Stomach smooth muscle (tissue), 2 donors: ENCODE measurements at regions not wholly inside any gene's neighbourhood (a gene's known extent, or its start where the extent isn't known, plus 50 kb on each side); places are given as distances from the start of the nearest gene placed in this dataset.

Experiments used
- H3K27ac ChIP-seq: one replicate; pipeline ENCODE4 v1.7.0; 2013; ENCODE audit warnings: mild to moderate bottlenecking, low read length, inconsistent platforms
- H3K27me3 ChIP-seq, 2 donors: one replicate each; pipeline ENCODE4 v1.7.0; 2013; ENCODE audit warnings: low read length in 2 of 2; ENCODE audit not compliant: insufficient read depth in 2 of 2, control insufficient read depth in 1 of 2
- H3K36me3 ChIP-seq, 2 donors: one replicate each; pipeline ENCODE4 v1.7.0; 2013; ENCODE audit warnings: low read length in 2 of 2; ENCODE audit not compliant: control insufficient read depth in 2 of 2, insufficient read depth in 2 of 2
- H3K4me1 ChIP-seq: one replicate; pipeline ENCODE4 v1.7.0; 2013; ENCODE audit warnings: low read length; ENCODE audit not compliant: control insufficient read depth, insufficient read depth
- H3K4me3 ChIP-seq, 2 donors: one replicate each; pipeline ENCODE4 v1.7.0; 2013; ENCODE audit warnings: low read length in 2 of 2
- H3K9ac ChIP-seq, 2 donors: one replicate each; pipeline ENCODE4 v1.7.0; 2013; ENCODE audit warnings: low read length in 2 of 2, mild to moderate bottlenecking in 1 of 2
- H3K9me3 ChIP-seq, 2 donors: one replicate each; pipeline ENCODE4 v1.7.0; 2013; ENCODE audit warnings: low read length in 2 of 2; ENCODE audit not compliant: control insufficient read depth in 2 of 2
- donor health status: healthy.
- donor health status: Pancreatic carcinoma.

- Histone ChIP-seq H3K27me3 (peaks cover 0 to 5% of the 10 kb centered on the region in 2 donors), H3K9ac (no peak overlapping the region), H3K36me3 (no peaks in the 10 kb centered on the region), H3K27ac (no peak overlapping the region), H3K9me3 (no peaks in the 10 kb centered on the region), H3K4me3 (no peak overlapping the region), H3K4me1 (no peaks in the 10 kb centered on the region)
These were observed 110.7 kb upstream of the UQCRFS1 start for GRCh38 chr19:29323440-29324290.

DNA sequence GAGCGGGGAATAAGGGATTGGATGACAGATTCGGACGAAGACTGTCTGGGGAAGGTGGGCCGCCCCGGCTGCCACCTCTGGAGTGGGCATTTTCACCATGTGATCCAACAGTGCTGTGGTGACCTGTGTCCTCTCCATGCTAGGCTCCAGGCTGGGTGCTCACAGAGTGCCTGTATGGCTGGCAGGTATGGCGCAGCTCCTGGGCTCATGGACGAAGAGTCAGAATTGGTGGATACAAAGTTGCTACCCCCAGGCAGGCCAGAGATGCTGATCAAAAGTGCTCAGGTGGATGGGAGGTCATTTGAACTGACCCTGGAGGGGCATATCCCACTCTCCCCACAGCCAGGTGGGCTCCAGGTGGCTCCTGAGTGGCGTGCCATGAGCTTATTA lies 111.3 kb upstream of the UQCRFS1 start:
- H3K9ac ChIP-seq, result no peak overlapping the region
- no peaks in the 10 kb centered on the region for H3K4me1 ChIP-seq
- no peaks in the 10 kb centered on the region for H3K9me3 ChIP-seq

GRCh38 chr19:29324717-29325116 lies 111.8 kb upstream of the UQCRFS1 start:
- peaks cover 0 to 5% of the 10 kb centered on the region in 2 donors for H3K27me3 ChIP-seq
- H3K4me3 ChIP-seq, result no peak overlapping the region
- H3K36me3 ChIP-seq, result no peaks in the 10 kb centered on the region
- no peak overlapping the region for H3K9ac ChIP-seq
- H3K4me1 ChIP-seq, result no peaks in the 10 kb centered on the region
- no peaks in the 10 kb centered on the region for H3K9me3 ChIP-seq
- no peak overlapping the region for H3K27ac ChIP-seq

More for the DNA sequence above, 111.3 kb upstream of the UQCRFS1 start:
- Histone ChIP-seq H3K36me3 (no peaks in the 10 kb centered on the region), H3K4me3 (no peak overlapping the region), H3K27ac (no peak overlapping the region), H3K27me3 (peaks cover 0 to 5% of the 10 kb centered on the region in 2 donors)

- Histone ChIP-seq H3K27me3 (peaks cover 0 to 6% of the 10 kb centered on the region in 2 donors), H3K9ac (no peak overlapping the region), H3K4me3 (no peak overlapping the region), H3K4me1 (no peaks in the 10 kb centered on the region), H3K9me3 (no peaks in the 10 kb centered on the region), H3K27ac (no peak overlapping the region), H3K36me3 (no peaks in the 10 kb centered on the region)
These were observed 112.5 kb upstream of the UQCRFS1 start for GRCh38 chr19:29325241-29325975.

- Histone ChIP-seq H3K4me1 (no peaks in the 10 kb centered on the region), H3K27me3 (peaks cover 0 to 5% of the 10 kb centered on the region in 2 donors), H3K9me3 (no peaks in the 10 kb centered on the region), H3K4me3 (no peak overlapping the region), H3K27ac (no peak overlapping the region), H3K36me3 (no peaks in the 10 kb centered on the region), H3K9ac (no peak overlapping the region)
These were observed 113.4 kb upstream of the UQCRFS1 start for GRCh38 chr19:29326351-29326750.

DNA sequence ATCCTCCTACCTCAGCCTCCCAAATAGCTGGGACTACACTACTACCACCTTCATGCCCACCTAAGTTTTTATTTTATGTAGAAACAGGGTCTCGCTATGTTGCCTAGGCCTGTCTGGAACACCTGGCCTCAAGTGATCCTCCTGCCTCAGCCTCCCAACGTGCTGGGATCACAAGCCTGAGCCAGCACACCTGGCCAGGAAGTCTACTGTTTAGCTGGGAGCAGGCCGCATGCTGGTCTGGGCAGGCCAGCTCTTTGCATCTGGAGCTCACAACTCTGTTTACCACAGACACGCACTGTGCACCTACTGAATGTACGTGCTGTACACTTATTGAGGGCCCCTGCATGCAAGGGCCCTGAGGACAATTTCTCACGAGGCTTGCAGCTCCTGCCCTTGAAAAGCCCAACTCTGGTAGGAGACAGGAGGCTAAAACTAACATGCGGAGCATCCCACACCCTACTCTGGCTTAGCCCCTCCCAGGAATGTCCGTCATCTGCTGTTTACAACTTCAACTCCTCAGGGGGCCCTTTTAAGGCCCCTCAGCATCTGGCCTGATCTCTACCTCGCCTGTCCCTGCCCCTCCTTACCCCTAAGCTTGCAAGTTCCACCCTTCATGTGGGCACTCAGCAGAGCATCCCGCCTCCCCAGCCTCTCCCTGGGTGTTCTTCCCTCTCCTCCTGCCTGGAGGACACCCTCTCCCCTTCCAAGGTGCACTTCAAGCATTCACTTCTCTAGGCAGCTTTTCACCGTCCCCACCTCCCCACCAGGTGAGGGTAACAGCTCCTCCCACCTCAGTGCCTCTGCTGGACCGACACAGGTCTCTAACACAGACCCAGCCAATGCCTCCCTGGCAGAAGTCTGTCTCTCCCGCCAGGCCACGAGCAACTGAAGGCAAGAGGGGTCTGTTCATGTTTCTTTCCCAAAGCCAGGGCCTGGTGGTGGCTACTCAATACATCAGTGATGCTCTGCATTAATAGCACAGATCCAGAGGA lies 114.2 kb upstream of the UQCRFS1 start:
- Histone ChIP-seq H3K27ac (no peak overlapping the region), H3K4me3 (no peak overlapping the region), H3K27me3 (peaks cover 0 to 5% of the 10 kb centered on the region in 2 donors), H3K9ac (no peak overlapping the region), H3K4me1 (no peaks in the 10 kb centered on the region), H3K36me3 (no peaks in the 10 kb centered on the region), H3K9me3 (no peaks in the 10 kb centered on the region)

- Histone ChIP-seq H3K9me3 (no peaks in the 10 kb centered on the region), H3K9ac (no peak overlapping the region), H3K4me3 (no peak overlapping the region), H3K27ac (no peak overlapping the region), H3K4me1 (no peaks in the 10 kb centered on the region), H3K36me3 (no peaks in the 10 kb centered on the region), H3K27me3 (peaks cover 0 to 5% of the 10 kb centered on the region in 2 donors)
These were observed 115.6 kb upstream of the UQCRFS1 start for GRCh38 chr19:29328586-29328985.

GRCh38 chr19:29329460-29330134 lies 116.6 kb upstream of the UQCRFS1 start:
- Histone ChIP-seq H3K9ac (no peak overlapping the region), H3K4me1 (no peaks in the 10 kb centered on the region), H3K36me3 (no peaks in the 10 kb centered on the region), H3K27ac (no peak overlapping the region), H3K9me3 (no peaks in the 10 kb centered on the region), H3K27me3 (peaks cover 0 to 5% of the 10 kb centered on the region in 2 donors), H3K4me3 (no peak overlapping the region)

- no peak overlapping the region for H3K4me3 ChIP-seq
- H3K27ac ChIP-seq, result no peak overlapping the region
- no peaks in the 10 kb centered on the region for H3K36me3 ChIP-seq
- peaks cover 0 to 4% of the 10 kb centered on the region in 2 donors for H3K9me3 ChIP-seq
- peaks cover 0 to 2% of the 10 kb centered on the region in 2 donors for H3K27me3 ChIP-seq
- H3K4me1 ChIP-seq, result no peaks in the 10 kb centered on the region
- H3K9ac ChIP-seq, result no peak overlapping the region
These were observed 123.5 kb upstream of the UQCRFS1 start for GRCh38 chr19:29336425-29336824.

DNA sequence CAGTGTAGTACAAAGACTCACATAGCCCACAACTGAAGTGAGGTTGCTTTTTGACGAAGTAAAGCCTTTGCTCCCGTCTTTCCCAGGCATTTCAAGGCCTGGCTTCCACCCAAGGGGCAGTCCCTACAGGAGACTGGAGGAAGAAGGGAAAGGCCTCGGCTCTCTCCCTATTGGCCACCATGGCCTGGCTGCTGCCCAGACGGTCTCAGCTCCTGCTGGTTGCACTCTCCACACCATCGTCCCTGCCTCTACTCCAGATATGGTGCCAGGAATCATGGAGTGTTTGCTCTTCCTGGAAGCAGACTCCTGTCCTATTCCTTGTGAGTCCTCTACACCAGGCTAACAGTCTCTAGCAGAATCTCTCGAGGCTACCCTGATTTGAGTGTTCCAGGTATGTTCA lies 124.1 kb upstream of the UQCRFS1 start:
- peaks cover 4% of the 10 kb centered on the region in 2 donors for H3K9me3 ChIP-seq
- no peak overlapping the region for H3K9ac ChIP-seq
- H3K27ac ChIP-seq, result no peak overlapping the region
- no peak overlapping the region for H3K4me3 ChIP-seq
- no peaks in the 10 kb centered on the region for H3K36me3 ChIP-seq
- peaks cover 0 to 2% of the 10 kb centered on the region in 2 donors for H3K27me3 ChIP-seq
- no peaks in the 10 kb centered on the region for H3K4me1 ChIP-seq
